H9 (cell line): ENCODE measurements at regions not wholly inside any gene's neighbourhood (a gene's known extent, or its start where the extent isn't known, plus 50 kb on each side); places are given as distances from the start of the nearest gene placed in this dataset.

ENCODE experiments used
- DNase-seq: peaks from one replicate; pipeline ENCODE4 v3.0.0-alpha.2; 2017
- H2AFZ ChIP-seq: one replicate; pipeline ENCODE4 v1.6.1; 2013; ENCODE audit warnings: mild to moderate bottlenecking, low read length, control low read depth, moderate library complexity
- H2AK5ac ChIP-seq: 2 replicates; pipeline ENCODE4 v1.6.1; 2013; ENCODE audit warnings: low read length, control low read depth, mixed read lengths; ENCODE audit not compliant: insufficient read length
- H2BK120ac ChIP-seq: one replicate; pipeline ENCODE4 v1.6.1; 2013; ENCODE audit warnings: low read depth, mild to moderate bottlenecking, low read length, control low read depth, inconsistent platforms; ENCODE audit not compliant: poor library complexity, severe bottlenecking
- H2BK12ac ChIP-seq: 2 replicates; pipeline ENCODE4 v1.6.1; 2013; ENCODE audit warnings: low read length, control low read depth, mixed read lengths, low read depth; ENCODE audit not compliant: insufficient read length
- H2BK15ac ChIP-seq: 2 replicates; pipeline ENCODE4 v1.6.1; 2013; ENCODE audit warnings: low read depth, low read length, control low read depth
- H2BK20ac ChIP-seq: one replicate; pipeline ENCODE4 v1.6.1; 2013; ENCODE audit warnings: low read depth, mild to moderate bottlenecking, low read length, control low read depth, inconsistent platforms; ENCODE audit not compliant: poor library complexity, severe bottlenecking
- H2BK5ac ChIP-seq: 2 replicates; pipeline ENCODE4 v1.6.1; 2013; ENCODE audit warnings: low read length, control low read depth, mixed read lengths; ENCODE audit not compliant: insufficient read length
- H3K14ac ChIP-seq: 2 replicates; pipeline ENCODE4 v1.6.1; 2013; ENCODE audit warnings: low read length, control low read depth; ENCODE audit not compliant: insufficient read depth
- H3K18ac ChIP-seq: 2 replicates; pipeline ENCODE4 v1.6.1; 2013; ENCODE audit warnings: low read depth, mild to moderate bottlenecking, mixed read lengths, low read length, control low read depth; ENCODE audit not compliant: insufficient read length
- H3K23ac ChIP-seq: 2 replicates; pipeline ENCODE4 v1.6.1; 2013; ENCODE audit warnings: low read length, control low read depth, mixed read lengths, low read depth; ENCODE audit not compliant: insufficient read length
- H3K23me2 ChIP-seq: 2 replicates; pipeline ENCODE4 v1.6.1; 2013; ENCODE audit warnings: low read depth, mild to moderate bottlenecking, mixed read lengths, low read length, control low read depth; ENCODE audit not compliant: insufficient read length, poor library complexity, severe bottlenecking
- H3K27ac ChIP-seq: 2 replicates; pipeline ENCODE4 v1.5.1; 2013; ENCODE audit warnings: low read length, control low read depth, mixed read lengths, low read depth; ENCODE audit not compliant: insufficient read length
- H3K27me3 ChIP-seq: 2 replicates; pipeline ENCODE4 v1.6.1; 2013; ENCODE audit warnings: low read length, control low read depth, inconsistent platforms; ENCODE audit not compliant: insufficient read depth
- H3K4ac ChIP-seq: 2 replicates; pipeline ENCODE4 v1.6.1; 2013; ENCODE audit warnings: low read depth, mild to moderate bottlenecking, control low read depth, inconsistent platforms, low read length, moderate library complexity
- H3K4me1 ChIP-seq: 2 replicates; pipeline ENCODE4 v1.6.1; 2013; ENCODE audit warnings: low read length, control low read depth, inconsistent platforms; ENCODE audit not compliant: insufficient read depth
- H3K4me2 ChIP-seq: 2 replicates; pipeline ENCODE4 v1.6.1; 2013; ENCODE audit warnings: low read length, control low read depth, mixed read lengths; ENCODE audit not compliant: insufficient read length, insufficient read depth
- H3K56ac ChIP-seq: 2 replicates; pipeline ENCODE4 v1.6.1; 2013; ENCODE audit warnings: low read depth, mild to moderate bottlenecking, mixed read lengths, low read length, control low read depth; ENCODE audit not compliant: insufficient read length
- H3K79me1 ChIP-seq: 2 replicates; pipeline ENCODE4 v1.6.1; 2013; ENCODE audit warnings: low read depth, mild to moderate bottlenecking, moderate library complexity, low read length, control low read depth, inconsistent platforms; ENCODE audit not compliant: insufficient read depth, poor library complexity, severe bottlenecking
- H3K79me2 ChIP-seq: 2 replicates; pipeline ENCODE4 v1.6.1; 2013; ENCODE audit warnings: low read length, control low read depth, inconsistent platforms; ENCODE audit not compliant: insufficient read depth
- H3K9ac ChIP-seq: 2 replicates; pipeline ENCODE4 v1.6.1; 2013; ENCODE audit warnings: low read length, control low read depth, mixed read lengths; ENCODE audit not compliant: insufficient read length; ENCODE audit errors: extremely low read depth
- H3K9me3 ChIP-seq: one replicate; pipeline ENCODE4 v1.6.1; 2013; ENCODE audit warnings: low read depth, low read length, inconsistent platforms; ENCODE audit not compliant: control insufficient read depth
- H3T11ph ChIP-seq: one replicate; pipeline ENCODE4 v1.6.1; 2013; ENCODE audit warnings: mild to moderate bottlenecking, low read length, control low read depth, inconsistent platforms
- H4K20me1 ChIP-seq: one replicate; pipeline ENCODE4 v1.6.1; 2013; ENCODE audit not compliant: control insufficient read depth, insufficient read length, insufficient read depth
- H4K5ac ChIP-seq: 2 replicates; pipeline ENCODE4 v1.6.1; 2013; ENCODE audit warnings: low read depth, mild to moderate bottlenecking, mixed read lengths, low read length, control low read depth; ENCODE audit not compliant: insufficient read length
- H4K8ac ChIP-seq: replicated peaks from 2 replicates; pipeline ENCODE4 v1.6.1; 2013; ENCODE audit warnings: low read length, control low read depth, mixed read lengths, low read depth; ENCODE audit not compliant: insufficient read length
- H4K91ac ChIP-seq: 2 replicates; pipeline ENCODE4 v1.6.1; 2013; ENCODE audit warnings: low read depth, mild to moderate bottlenecking, moderate library complexity, mixed read lengths, low read length, control low read depth; ENCODE audit not compliant: insufficient read length
- H3K27ac Mint-ChIP-seq, 3 experiments: 2 replicates in 2 of 3; 3 replicates in 1 of 3; pipeline ENCODE4 v1.8.0; 2020 to 2021; ENCODE audit warnings: mixed read lengths in 3 of 3, mild to moderate bottlenecking in 1 of 3, moderate library complexity in 1 of 3
- H3K27me3 Mint-ChIP-seq: 2 replicates; pipeline ENCODE4 v1.8.0; 2021; ENCODE audit warnings: low read depth, mild to moderate bottlenecking, moderate library complexity, mixed read lengths
- H3K36me3 Mint-ChIP-seq, 3 experiments: 2 replicates in 2 of 3; 3 replicates in 1 of 3; pipeline ENCODE4 v1.8.0; 2020 to 2021; ENCODE audit warnings: low read depth in 3 of 3, mixed read lengths in 3 of 3; ENCODE audit not compliant: insufficient read depth in 1 of 3
- H3K4me1 Mint-ChIP-seq, 2 experiments: 2 replicates each; pipeline ENCODE4 v1.8.0; 2020; ENCODE audit warnings: mixed read lengths in 2 of 2
- H3K4me3 Mint-ChIP-seq, 2 experiments: 2 replicates in 1 of 2; 3 replicates in 1 of 2; pipeline ENCODE4 v1.8.0; 2020 to 2021; ENCODE audit warnings: mild to moderate bottlenecking in 2 of 2, mixed read lengths in 2 of 2, moderate library complexity in 1 of 2
- H3K9me3 Mint-ChIP-seq, 2 experiments: 2 replicates in 1 of 2; 3 replicates in 1 of 2; pipeline ENCODE4 v1.8.0; 2020; ENCODE audit warnings: mild to moderate bottlenecking in 2 of 2, mixed read lengths in 2 of 2, moderate library complexity in 1 of 2
- CTCF ChIP-seq: fragments of 200-600 bp; sonication (generic); conservative IDR thresholded peaks from 3 replicates; pipeline ENCODE4 v1.8.0; 2021; ENCODE audit warnings: antibody characterized with exemption, mild to moderate bottlenecking
- WGBS: extraction: QIAGEN DNeasy Blood & Tissue Kit; methylation state at CpG from one replicate; pipeline ENCODE4 v1.1.7; 2013; ENCODE audit warnings: missing lambda C conversion rate, low lambda C conversion rate, mixed read lengths; ENCODE audit not compliant: insufficient read length; ENCODE audit errors: extremely low coverage; 5-methylcytosine and 5-hydroxymethylcytosine counted together

- Mint-ChIP-seq H3K9me3 (no peaks in the 10 kb centered on the region), H3K36me3 (no peaks in the 10 kb centered on the region), H3K4me1 (no peaks in the 10 kb centered on the region), H3K27me3 (no peaks in the 10 kb centered on the region), H3K27ac (no peak overlapping the region), H3K4me3 (no peak overlapping the region)
- Histone ChIP-seq H3K27me3 (no peaks in the 10 kb centered on the region), H2BK20ac (no peak overlapping the region), H4K91ac (no peak overlapping the region), H3K4ac (no peak overlapping the region), H3K4me1 (no peaks in the 10 kb centered on the region), H4K20me1 (no peaks in the 10 kb centered on the region), H3K9me3 (no peaks in the 10 kb centered on the region), H3K79me1 (no peaks in the 10 kb centered on the region), H3K56ac (no peak overlapping the region), H2AK5ac (no peak overlapping the region), H3K4me2 (no peak overlapping the region), H2BK5ac (no peak overlapping the region), H3T11ph (no peak overlapping the region), H3K23ac (no peak overlapping the region), H2AFZ (no peak overlapping the region), H3K9ac (no peak overlapping the region), H3K23me2 (no peaks in the 10 kb centered on the region), H2BK120ac (no peak overlapping the region), H4K8ac (no peak overlapping the region), H4K5ac (no peak overlapping the region), H3K14ac (no peak overlapping the region), H3K18ac (no peak overlapping the region), H3K79me2 (no peaks in the 10 kb centered on the region), H2BK15ac (no peak overlapping the region), H3K27ac (no peak overlapping the region), H2BK12ac (no peak overlapping the region)
- no peak for TF ChIP-seq CTCF
- no peak for DNase-seq
- no CpG with 5 or more reads among the region's 1 CpG for WGBS
These were observed 524.5 kb downstream of the GALC start for GRCh38 chr14:87468531-87468930.
